H9 (cell line): ENCODE measurements at regions not wholly inside any gene's neighbourhood (a gene's known extent, or its start where the extent isn't known, plus 50 kb on each side); places are given as distances from the start of the nearest gene placed in this dataset.

Source experiments
- DNase-seq: peaks from one replicate; pipeline ENCODE4 v3.0.0-alpha.2; 2017
- H2AFZ ChIP-seq: one replicate; pipeline ENCODE4 v1.6.1; 2013; ENCODE audit warnings: mild to moderate bottlenecking, low read length, control low read depth, moderate library complexity
- H2AK5ac ChIP-seq: 2 replicates; pipeline ENCODE4 v1.6.1; 2013; ENCODE audit warnings: low read length, control low read depth, mixed read lengths; ENCODE audit not compliant: insufficient read length
- H2BK120ac ChIP-seq: one replicate; pipeline ENCODE4 v1.6.1; 2013; ENCODE audit warnings: low read depth, mild to moderate bottlenecking, low read length, control low read depth, inconsistent platforms; ENCODE audit not compliant: poor library complexity, severe bottlenecking
- H2BK12ac ChIP-seq: 2 replicates; pipeline ENCODE4 v1.6.1; 2013; ENCODE audit warnings: low read length, control low read depth, mixed read lengths, low read depth; ENCODE audit not compliant: insufficient read length
- H2BK15ac ChIP-seq: 2 replicates; pipeline ENCODE4 v1.6.1; 2013; ENCODE audit warnings: low read depth, low read length, control low read depth
- H2BK20ac ChIP-seq: one replicate; pipeline ENCODE4 v1.6.1; 2013; ENCODE audit warnings: low read depth, mild to moderate bottlenecking, low read length, control low read depth, inconsistent platforms; ENCODE audit not compliant: poor library complexity, severe bottlenecking
- H2BK5ac ChIP-seq: 2 replicates; pipeline ENCODE4 v1.6.1; 2013; ENCODE audit warnings: low read length, control low read depth, mixed read lengths; ENCODE audit not compliant: insufficient read length
- H3K14ac ChIP-seq: 2 replicates; pipeline ENCODE4 v1.6.1; 2013; ENCODE audit warnings: low read length, control low read depth; ENCODE audit not compliant: insufficient read depth
- H3K18ac ChIP-seq: 2 replicates; pipeline ENCODE4 v1.6.1; 2013; ENCODE audit warnings: low read depth, mild to moderate bottlenecking, mixed read lengths, low read length, control low read depth; ENCODE audit not compliant: insufficient read length
- H3K23ac ChIP-seq: 2 replicates; pipeline ENCODE4 v1.6.1; 2013; ENCODE audit warnings: low read length, control low read depth, mixed read lengths, low read depth; ENCODE audit not compliant: insufficient read length
- H3K23me2 ChIP-seq: 2 replicates; pipeline ENCODE4 v1.6.1; 2013; ENCODE audit warnings: low read depth, mild to moderate bottlenecking, mixed read lengths, low read length, control low read depth; ENCODE audit not compliant: insufficient read length, poor library complexity, severe bottlenecking
- H3K27ac ChIP-seq: 2 replicates; pipeline ENCODE4 v1.5.1; 2013; ENCODE audit warnings: low read length, control low read depth, mixed read lengths, low read depth; ENCODE audit not compliant: insufficient read length
- H3K27me3 ChIP-seq: 2 replicates; pipeline ENCODE4 v1.6.1; 2013; ENCODE audit warnings: low read length, control low read depth, inconsistent platforms; ENCODE audit not compliant: insufficient read depth
- H3K4ac ChIP-seq: 2 replicates; pipeline ENCODE4 v1.6.1; 2013; ENCODE audit warnings: low read depth, mild to moderate bottlenecking, control low read depth, inconsistent platforms, low read length, moderate library complexity
- H3K4me1 ChIP-seq: 2 replicates; pipeline ENCODE4 v1.6.1; 2013; ENCODE audit warnings: low read length, control low read depth, inconsistent platforms; ENCODE audit not compliant: insufficient read depth
- H3K4me2 ChIP-seq: 2 replicates; pipeline ENCODE4 v1.6.1; 2013; ENCODE audit warnings: low read length, control low read depth, mixed read lengths; ENCODE audit not compliant: insufficient read length, insufficient read depth
- H3K56ac ChIP-seq: 2 replicates; pipeline ENCODE4 v1.6.1; 2013; ENCODE audit warnings: low read depth, mild to moderate bottlenecking, mixed read lengths, low read length, control low read depth; ENCODE audit not compliant: insufficient read length
- H3K79me1 ChIP-seq: 2 replicates; pipeline ENCODE4 v1.6.1; 2013; ENCODE audit warnings: low read depth, mild to moderate bottlenecking, moderate library complexity, low read length, control low read depth, inconsistent platforms; ENCODE audit not compliant: insufficient read depth, poor library complexity, severe bottlenecking
- H3K79me2 ChIP-seq: 2 replicates; pipeline ENCODE4 v1.6.1; 2013; ENCODE audit warnings: low read length, control low read depth, inconsistent platforms; ENCODE audit not compliant: insufficient read depth
- H3K9ac ChIP-seq: 2 replicates; pipeline ENCODE4 v1.6.1; 2013; ENCODE audit warnings: low read length, control low read depth, mixed read lengths; ENCODE audit not compliant: insufficient read length; ENCODE audit errors: extremely low read depth
- H3K9me3 ChIP-seq: one replicate; pipeline ENCODE4 v1.6.1; 2013; ENCODE audit warnings: low read depth, low read length, inconsistent platforms; ENCODE audit not compliant: control insufficient read depth
- H3T11ph ChIP-seq: one replicate; pipeline ENCODE4 v1.6.1; 2013; ENCODE audit warnings: mild to moderate bottlenecking, low read length, control low read depth, inconsistent platforms
- H4K20me1 ChIP-seq: one replicate; pipeline ENCODE4 v1.6.1; 2013; ENCODE audit not compliant: control insufficient read depth, insufficient read length, insufficient read depth
- H4K5ac ChIP-seq: 2 replicates; pipeline ENCODE4 v1.6.1; 2013; ENCODE audit warnings: low read depth, mild to moderate bottlenecking, mixed read lengths, low read length, control low read depth; ENCODE audit not compliant: insufficient read length
- H4K8ac ChIP-seq: replicated peaks from 2 replicates; pipeline ENCODE4 v1.6.1; 2013; ENCODE audit warnings: low read length, control low read depth, mixed read lengths, low read depth; ENCODE audit not compliant: insufficient read length
- H4K91ac ChIP-seq: 2 replicates; pipeline ENCODE4 v1.6.1; 2013; ENCODE audit warnings: low read depth, mild to moderate bottlenecking, moderate library complexity, mixed read lengths, low read length, control low read depth; ENCODE audit not compliant: insufficient read length
- H3K27ac Mint-ChIP-seq, 3 experiments: 2 replicates in 2 of 3; 3 replicates in 1 of 3; pipeline ENCODE4 v1.8.0; 2020 to 2021; ENCODE audit warnings: mixed read lengths in 3 of 3, mild to moderate bottlenecking in 1 of 3, moderate library complexity in 1 of 3
- H3K27me3 Mint-ChIP-seq: 2 replicates; pipeline ENCODE4 v1.8.0; 2021; ENCODE audit warnings: low read depth, mild to moderate bottlenecking, moderate library complexity, mixed read lengths
- H3K36me3 Mint-ChIP-seq, 3 experiments: 2 replicates in 2 of 3; 3 replicates in 1 of 3; pipeline ENCODE4 v1.8.0; 2020 to 2021; ENCODE audit warnings: low read depth in 3 of 3, mixed read lengths in 3 of 3; ENCODE audit not compliant: insufficient read depth in 1 of 3
- H3K4me1 Mint-ChIP-seq, 2 experiments: 2 replicates each; pipeline ENCODE4 v1.8.0; 2020; ENCODE audit warnings: mixed read lengths in 2 of 2
- H3K4me3 Mint-ChIP-seq, 2 experiments: 2 replicates in 1 of 2; 3 replicates in 1 of 2; pipeline ENCODE4 v1.8.0; 2020 to 2021; ENCODE audit warnings: mild to moderate bottlenecking in 2 of 2, mixed read lengths in 2 of 2, moderate library complexity in 1 of 2
- H3K9me3 Mint-ChIP-seq, 2 experiments: 2 replicates in 1 of 2; 3 replicates in 1 of 2; pipeline ENCODE4 v1.8.0; 2020; ENCODE audit warnings: mild to moderate bottlenecking in 2 of 2, mixed read lengths in 2 of 2, moderate library complexity in 1 of 2
- CTCF ChIP-seq: fragments of 200-600 bp; sonication (generic); conservative IDR thresholded peaks from 3 replicates; pipeline ENCODE4 v1.8.0; 2021; ENCODE audit warnings: antibody characterized with exemption, mild to moderate bottlenecking
- WGBS: extraction: QIAGEN DNeasy Blood & Tissue Kit; methylation state at CpG from one replicate; pipeline ENCODE4 v1.1.7; 2013; ENCODE audit warnings: missing lambda C conversion rate, low lambda C conversion rate, mixed read lengths; ENCODE audit not compliant: insufficient read length; ENCODE audit errors: extremely low coverage; 5-methylcytosine and 5-hydroxymethylcytosine counted together

- H2AK5ac ChIP-seq: no peak overlapping the region
- H3K27ac Mint-ChIP-seq: no peak overlapping the region; a peak in 1 of 7 replicates
- no peaks in the 10 kb centered on the region for H3K36me3 Mint-ChIP-seq
- no peaks in the 10 kb centered on the region for H4K20me1 ChIP-seq
- no CpG with 5 or more reads among the region's 23 CpGs for WGBS
- TF ChIP-seq CTCF: no peak
- H4K8ac ChIP-seq: no peak overlapping the region
- no peak overlapping the region for H2AFZ ChIP-seq
- H3K79me1 ChIP-seq: no peaks in the 10 kb centered on the region
- no peak overlapping the region for H3K27ac ChIP-seq
- no peak overlapping the region for H3K23ac ChIP-seq
- no peaks in the 10 kb centered on the region for H3K23me2 ChIP-seq
- no peak overlapping the region for H2BK15ac ChIP-seq
- no peak overlapping the region for H3K18ac ChIP-seq
- H3K79me2 ChIP-seq: no peaks in the 10 kb centered on the region
- no peaks in the 10 kb centered on the region for H3K4me1 ChIP-seq
- H2BK120ac ChIP-seq: no peak overlapping the region
- H3K27me3 Mint-ChIP-seq: peaks cover 7% of the 10 kb centered on the region
- H2BK5ac ChIP-seq: no peak overlapping the region
- no peak overlapping the region for H3K9ac ChIP-seq
- H3K9me3 Mint-ChIP-seq: no peaks in the 10 kb centered on the region; a peak in 2 of 5 replicates
- no peak overlapping the region for H4K5ac ChIP-seq
- H3K27me3 ChIP-seq: no peaks in the 10 kb centered on the region
- no peak overlapping the region for H3T11ph ChIP-seq
- no peaks in the 10 kb centered on the region for H3K9me3 ChIP-seq
- no peak overlapping the region for H2BK12ac ChIP-seq
- H3K4me1 Mint-ChIP-seq: 0 out of 4 replicates have a peak, but pooled peaks cover 0 to 2% of the 10 kb centered on the region in 2 experiments
- DNase-seq: no peak
- no peak overlapping the region for H4K91ac ChIP-seq
- H3K4ac ChIP-seq: no peak overlapping the region
- H3K4me3 Mint-ChIP-seq: no peak overlapping the region
- no peak overlapping the region for H2BK20ac ChIP-seq
- no peak overlapping the region; the same call in 1 of the 2 replicates for H3K14ac ChIP-seq
- H3K4me2 ChIP-seq: no peak overlapping the region
- H3K56ac ChIP-seq: no peak overlapping the region
Measured at GRCh38 chr7:156122752-156123354, 310.6 kb upstream of the SHH start.
